Mesothelial cell of epicardium (in vitro differentiated cells): ENCODE measurements at regions not wholly inside any gene's neighbourhood (a gene's known extent, or its start where the extent isn't known, plus 50 kb on each side); places are given as distances from the start of the nearest gene placed in this dataset.

Experiments
- DNase-seq, 2 experiments: peaks; one replicate each; pipeline ENCODE4 v3.0.0; 2021; ENCODE audit warnings: low spot score in 2 of 2; ENCODE audit not compliant: unreplicated experiment in 2 of 2
- H3K27ac Mint-ChIP-seq: 2 replicates; pipeline ENCODE4 v1.8.0; 2021; ENCODE audit warnings: mixed read lengths
- H3K27me3 Mint-ChIP-seq: 2 replicates; pipeline ENCODE4 v1.8.0; 2021; ENCODE audit warnings: low read depth, mixed read lengths
- H3K36me3 Mint-ChIP-seq: 2 replicates; pipeline ENCODE4 v1.8.0; 2021; ENCODE audit warnings: mixed read lengths
- H3K4me1 Mint-ChIP-seq: 2 replicates; pipeline ENCODE4 v1.8.0; 2021; ENCODE audit warnings: mixed read lengths
- H3K4me3 Mint-ChIP-seq: 2 replicates; pipeline ENCODE4 v1.8.0; 2021; ENCODE audit warnings: mild to moderate bottlenecking, moderate library complexity, mixed read lengths
- H3K9me3 Mint-ChIP-seq: 2 replicates; pipeline ENCODE4 v1.8.0; 2021; ENCODE audit warnings: mixed read lengths
- TF ChIP-seq, protein P1 (sequence below): fragments of 200-600 bp; sonication (generic); IDR thresholded peaks from one replicate; pipeline ENCODE4 v1.5.0; 2021; ENCODE audit warnings: antibody characterized with exemption; ENCODE audit not compliant: unreplicated experiment

DNA sequence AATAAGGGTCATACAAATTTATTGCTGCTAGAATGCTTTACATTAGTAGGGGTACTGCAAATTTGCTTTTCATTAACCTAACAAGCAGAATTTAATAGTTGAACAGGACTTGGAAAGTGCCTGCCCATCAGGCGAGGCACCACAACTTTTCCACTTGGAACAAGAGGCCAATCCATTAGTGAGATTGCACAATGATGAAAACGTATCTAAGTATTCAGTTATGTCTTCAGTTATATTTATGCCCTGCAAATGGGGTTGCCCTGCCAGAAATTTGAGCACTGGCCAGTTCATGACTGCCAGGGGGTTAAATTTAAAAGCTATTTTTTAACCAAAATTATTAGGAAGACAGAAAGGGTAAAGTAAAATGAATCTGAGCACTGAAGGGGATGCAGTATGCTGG is 111.1 kb upstream of the PALS2 start:
- H3K9me3 Mint-ChIP-seq, result no peaks in the 10 kb centered on the region
- TF ChIP-seq, protein P1, sequence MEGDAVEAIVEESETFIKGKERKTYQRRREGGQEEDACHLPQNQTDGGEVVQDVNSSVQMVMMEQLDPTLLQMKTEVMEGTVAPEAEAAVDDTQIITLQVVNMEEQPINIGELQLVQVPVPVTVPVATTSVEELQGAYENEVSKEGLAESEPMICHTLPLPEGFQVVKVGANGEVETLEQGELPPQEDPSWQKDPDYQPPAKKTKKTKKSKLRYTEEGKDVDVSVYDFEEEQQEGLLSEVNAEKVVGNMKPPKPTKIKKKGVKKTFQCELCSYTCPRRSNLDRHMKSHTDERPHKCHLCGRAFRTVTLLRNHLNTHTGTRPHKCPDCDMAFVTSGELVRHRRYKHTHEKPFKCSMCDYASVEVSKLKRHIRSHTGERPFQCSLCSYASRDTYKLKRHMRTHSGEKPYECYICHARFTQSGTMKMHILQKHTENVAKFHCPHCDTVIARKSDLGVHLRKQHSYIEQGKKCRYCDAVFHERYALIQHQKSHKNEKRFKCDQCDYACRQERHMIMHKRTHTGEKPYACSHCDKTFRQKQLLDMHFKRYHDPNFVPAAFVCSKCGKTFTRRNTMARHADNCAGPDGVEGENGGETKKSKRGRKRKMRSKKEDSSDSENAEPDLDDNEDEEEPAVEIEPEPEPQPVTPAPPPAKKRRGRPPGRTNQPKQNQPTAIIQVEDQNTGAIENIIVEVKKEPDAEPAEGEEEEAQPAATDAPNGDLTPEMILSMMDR, result no peak
- H3K36me3 Mint-ChIP-seq, result no peaks in the 10 kb centered on the region
- no peak for DNase-seq
- no peak overlapping the region for H3K4me3 Mint-ChIP-seq
- no peak overlapping the region for H3K27ac Mint-ChIP-seq
- H3K27me3 Mint-ChIP-seq, result peaks cover 8% of the 10 kb centered on the region
- no peaks in the 10 kb centered on the region for H3K4me1 Mint-ChIP-seq

DNA sequence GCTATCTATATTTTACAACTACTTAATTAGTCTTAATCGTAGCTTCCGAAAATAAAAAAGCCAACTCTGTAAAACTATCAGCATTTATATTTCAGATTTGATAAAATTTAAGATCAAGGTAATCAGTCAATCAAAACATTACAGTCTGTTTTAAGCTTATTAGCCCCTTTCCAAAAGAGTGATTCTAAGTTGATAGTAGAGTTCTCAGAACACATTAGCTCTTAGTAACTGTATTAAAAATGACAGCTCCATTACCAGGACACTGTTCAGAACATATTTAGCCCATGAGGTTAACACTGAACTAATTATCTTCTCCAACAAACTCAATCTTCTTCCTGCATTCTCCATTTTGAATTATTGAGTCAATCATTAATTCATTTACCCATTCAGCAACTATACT is 110.3 kb upstream of the PALS2 start:
- TF ChIP-seq, protein P1, result no peak
- Mint-ChIP-seq H3K27ac (no peak overlapping the region), H3K9me3 (no peaks in the 10 kb centered on the region), H3K4me1 (no peaks in the 10 kb centered on the region), H3K27me3 (peaks cover 8% of the 10 kb centered on the region), H3K36me3 (no peaks in the 10 kb centered on the region), H3K4me3 (no peak overlapping the region)
- no peak for DNase-seq

DNA sequence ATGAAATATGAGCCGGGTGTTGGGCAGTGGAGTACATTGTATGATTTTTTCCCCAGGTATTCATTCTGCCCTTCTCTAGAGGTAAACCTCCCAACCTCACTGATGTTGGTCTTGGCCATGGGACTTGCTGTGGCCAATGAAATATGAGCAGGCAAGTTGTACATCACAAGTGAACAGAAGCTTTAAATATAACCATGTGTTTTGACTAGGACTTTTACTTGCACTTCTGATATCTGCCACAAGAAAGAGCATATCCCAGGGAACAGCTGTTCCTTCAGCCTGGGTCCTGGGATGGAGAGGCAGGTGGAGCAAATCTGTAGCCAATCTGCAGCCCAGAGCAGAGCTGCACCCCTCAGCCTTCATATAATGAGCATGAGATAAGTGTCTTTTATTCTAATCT is 109.8 kb upstream of the PALS2 start:
- Mint-ChIP-seq H3K9me3 (no peaks in the 10 kb centered on the region), H3K27ac (no peak overlapping the region), H3K4me1 (no peaks in the 10 kb centered on the region), H3K27me3 (peaks cover 8% of the 10 kb centered on the region), H3K4me3 (no peak overlapping the region), H3K36me3 (no peaks in the 10 kb centered on the region)
- TF ChIP-seq, protein P1, result no peak
- no peak for DNase-seq

DNA sequence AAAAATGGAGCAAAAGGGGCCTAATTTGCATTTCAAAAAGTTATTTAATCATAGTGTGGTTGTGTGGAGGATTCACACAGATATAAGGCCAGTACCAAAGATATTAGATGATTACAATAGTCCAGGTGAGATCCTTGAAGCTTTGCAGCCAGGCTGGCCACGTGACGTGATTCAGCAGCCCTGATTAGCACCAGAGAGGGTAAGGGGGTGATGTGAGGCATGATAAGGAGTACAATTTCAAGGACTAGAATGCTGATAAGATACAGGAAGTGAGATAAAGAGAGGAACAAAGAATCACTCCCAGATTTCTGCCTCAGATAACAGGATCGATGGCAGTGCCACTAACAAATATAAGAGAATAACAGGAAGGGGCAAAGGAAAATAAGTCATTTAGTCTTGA is 108.4 kb upstream of the PALS2 start:
- no peak for DNase-seq
- H3K27me3 Mint-ChIP-seq, result peaks cover 7% of the 10 kb centered on the region
- H3K4me1 Mint-ChIP-seq, result no peaks in the 10 kb centered on the region
- H3K36me3 Mint-ChIP-seq, result no peaks in the 10 kb centered on the region
- no peak overlapping the region for H3K27ac Mint-ChIP-seq
- H3K9me3 Mint-ChIP-seq, result no peaks in the 10 kb centered on the region
- TF ChIP-seq, protein P1, result no peak
- no peak overlapping the region for H3K4me3 Mint-ChIP-seq

DNA sequence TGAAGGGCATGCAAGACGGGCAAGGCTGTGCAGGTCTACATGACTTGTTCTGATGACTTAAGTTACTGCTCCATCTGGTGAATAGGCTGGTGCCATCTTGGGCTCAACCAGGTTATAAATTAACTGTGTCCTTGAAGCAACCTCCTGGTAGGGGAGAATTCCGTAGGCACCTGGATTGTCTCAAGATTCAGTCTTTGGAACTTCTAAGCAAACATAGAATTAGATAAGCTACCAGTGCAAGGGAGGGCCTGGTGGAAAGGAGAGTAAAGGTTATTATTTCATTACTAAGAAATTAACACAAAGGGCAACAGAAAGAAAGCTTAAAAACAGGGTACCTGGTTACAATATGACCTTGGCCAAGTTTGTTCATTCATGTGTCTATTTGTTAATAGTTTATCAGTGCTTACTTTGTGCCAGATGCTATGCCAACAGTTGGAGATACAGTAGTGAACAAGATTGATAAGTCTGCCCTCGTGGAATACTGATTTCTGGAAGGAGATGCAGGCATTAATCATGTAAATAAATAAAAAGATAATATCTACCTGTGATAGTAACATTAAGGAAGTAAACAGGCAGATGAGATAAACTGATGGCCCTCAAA is 107.0 kb upstream of the PALS2 start:
- H3K9me3 Mint-ChIP-seq, result peaks cover 6% of the 10 kb centered on the region
- peaks cover 4% of the 10 kb centered on the region for H3K27me3 Mint-ChIP-seq
- H3K36me3 Mint-ChIP-seq, result no peaks in the 10 kb centered on the region
- no peak overlapping the region for H3K27ac Mint-ChIP-seq
- H3K4me1 Mint-ChIP-seq, result no peaks in the 10 kb centered on the region
- no peak for DNase-seq
- TF ChIP-seq, protein P1, result no peak
- no peak overlapping the region for H3K4me3 Mint-ChIP-seq

DNA sequence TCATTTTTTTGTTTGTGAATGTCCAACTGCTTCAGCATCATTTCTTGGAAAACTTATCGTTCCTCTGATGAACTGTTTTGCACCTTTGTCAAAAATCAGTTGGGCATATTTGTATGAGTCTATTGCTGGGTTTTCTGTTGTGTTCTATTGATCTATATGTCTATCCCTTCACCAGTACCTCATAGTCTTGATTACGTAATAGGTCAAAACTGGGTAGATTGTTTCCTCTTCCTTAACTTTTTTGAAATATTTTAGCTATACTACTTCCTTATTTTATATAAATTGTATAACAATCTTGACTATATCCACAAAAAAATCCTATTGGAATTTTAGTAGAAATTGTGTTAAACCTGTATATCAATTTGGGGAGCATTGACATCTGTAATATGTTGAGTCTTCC is 104.1 kb upstream of the PALS2 start:
- Mint-ChIP-seq H3K36me3 (no peaks in the 10 kb centered on the region), H3K4me1 (no peaks in the 10 kb centered on the region), H3K27me3 (no peaks in the 10 kb centered on the region), H3K4me3 (no peak overlapping the region), H3K27ac (no peak overlapping the region), H3K9me3 (peaks cover 6% of the 10 kb centered on the region)
- TF ChIP-seq, protein P1, result no peak
- no peak for DNase-seq
